ENCODE measurements at regions not wholly inside any gene's neighbourhood (a gene's known extent, or its start where the extent isn't known, plus 50 kb on each side); places are given as distances from the start of the nearest gene placed in this dataset.
"Not testable (repeated sequence)": the region's sequence is repeated elsewhere in the genome, so short reads cannot be mapped to it uniquely, and the experiment has no call there.

DNA sequence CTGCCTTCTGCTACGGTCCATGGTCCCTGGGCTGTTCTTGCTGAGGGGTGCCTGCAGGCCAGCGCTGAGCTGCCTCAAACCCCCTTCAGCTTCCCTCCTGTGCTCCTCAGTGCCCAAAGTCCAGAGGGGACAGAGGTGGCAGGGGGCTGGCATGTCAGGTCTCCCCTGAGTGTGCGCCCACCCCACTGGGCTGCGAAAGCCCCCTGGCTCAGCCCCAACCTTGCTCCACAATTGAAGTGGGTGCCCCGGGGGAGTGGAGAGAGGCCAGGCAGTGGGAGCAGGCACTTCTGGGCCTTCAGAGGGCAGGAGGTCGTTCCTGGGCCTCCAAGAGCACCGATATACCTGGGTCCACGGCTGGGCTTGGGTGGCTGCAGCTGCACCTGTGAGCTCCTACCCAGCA, 548.7 kb upstream of the FAM98A start:
- CTCF ChIA-PET: no interaction called here
- no peak for ATAC-seq
- intact Hi-C loops (cut with micrococcal nuclease): no loop called here

DNA sequence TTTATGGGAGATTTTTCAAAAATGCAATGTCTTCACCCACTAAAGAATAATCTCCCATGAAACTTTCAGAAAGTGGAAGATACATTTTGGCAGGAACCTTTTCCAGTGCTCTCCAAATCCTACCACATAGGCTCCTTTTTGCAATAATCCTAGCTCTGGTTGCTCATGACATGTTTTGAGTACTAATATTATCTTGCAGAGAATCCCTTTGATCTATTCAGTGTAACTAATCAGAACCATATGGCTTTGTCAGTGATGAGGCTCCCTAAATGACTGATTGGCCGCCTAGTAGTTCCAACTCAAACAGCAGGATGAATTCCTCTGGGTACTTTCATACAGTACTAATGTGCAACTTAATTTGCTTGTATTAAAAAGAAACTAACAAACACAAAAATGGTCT, 544.0 kb upstream of the FAM98A start:
- no peak overlapping the region for H3K4me2 ChIP-seq (ENCODE audit: low read length)
- H3F3A ChIP-seq (ENCODE audit: low read length, unreplicated experiment): no peaks in the 10 kb centered on the region
- no peaks in the 10 kb centered on the region for H3K9me3 ChIP-seq (ENCODE audit: low read length)
- POLR2A ChIA-PET (ENCODE audit: unreplicated experiment): no interaction called here
- H3K79me2 ChIP-seq (ENCODE audit: low read length): no peaks in the 10 kb centered on the region
- ATAC-seq (no peak), DNase-seq (no peak)
- H3K9me2 ChIP-seq (replicated peaks; ENCODE audit: low read length): no peaks in the 10 kb centered on the region
- no peaks in the 10 kb centered on the region for H4K20me1 ChIP-seq (ENCODE audit: low read length)
- H3K36me3 ChIP-seq (ENCODE audit: low read depth, low read length): no peaks in the 10 kb centered on the region
- TF ChIP-seq EZH2 (IDR thresholded peaks at IDR 0.05; ENCODE audit: low read length, unreplicated experiment) (no peak), EZH2phosphoT487 (IDR thresholded peaks at IDR 0.05; ENCODE audit: borderline replicate concordance, low read length) (no peak)
- TF ChIP-seq, protein P1, sequence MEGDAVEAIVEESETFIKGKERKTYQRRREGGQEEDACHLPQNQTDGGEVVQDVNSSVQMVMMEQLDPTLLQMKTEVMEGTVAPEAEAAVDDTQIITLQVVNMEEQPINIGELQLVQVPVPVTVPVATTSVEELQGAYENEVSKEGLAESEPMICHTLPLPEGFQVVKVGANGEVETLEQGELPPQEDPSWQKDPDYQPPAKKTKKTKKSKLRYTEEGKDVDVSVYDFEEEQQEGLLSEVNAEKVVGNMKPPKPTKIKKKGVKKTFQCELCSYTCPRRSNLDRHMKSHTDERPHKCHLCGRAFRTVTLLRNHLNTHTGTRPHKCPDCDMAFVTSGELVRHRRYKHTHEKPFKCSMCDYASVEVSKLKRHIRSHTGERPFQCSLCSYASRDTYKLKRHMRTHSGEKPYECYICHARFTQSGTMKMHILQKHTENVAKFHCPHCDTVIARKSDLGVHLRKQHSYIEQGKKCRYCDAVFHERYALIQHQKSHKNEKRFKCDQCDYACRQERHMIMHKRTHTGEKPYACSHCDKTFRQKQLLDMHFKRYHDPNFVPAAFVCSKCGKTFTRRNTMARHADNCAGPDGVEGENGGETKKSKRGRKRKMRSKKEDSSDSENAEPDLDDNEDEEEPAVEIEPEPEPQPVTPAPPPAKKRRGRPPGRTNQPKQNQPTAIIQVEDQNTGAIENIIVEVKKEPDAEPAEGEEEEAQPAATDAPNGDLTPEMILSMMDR (conservative IDR thresholded peaks at IDR 0.05; ENCODE audit: low read depth, low read length): no peak
- H3K27ac ChIP-seq (ENCODE audit: low read length): no peak overlapping the region
- BruUV-seq (replicated peaks): no TSS peak
- CTCF ChIA-PET: no interaction called here
- intact Hi-C loops (cut with micrococcal nuclease): no loop called here
- no peak overlapping the region for H3K4me3 ChIP-seq (ENCODE audit: low read length)
- H3K4me1 ChIP-seq (ENCODE audit: insufficient read depth, low read length): no peaks in the 10 kb centered on the region
- H3K9ac ChIP-seq (ENCODE audit: low read length): no peak overlapping the region
- H2AFZ ChIP-seq (ENCODE audit: low read length): no peak overlapping the region
- no peaks in the 10 kb centered on the region for H3K27me3 ChIP-seq (ENCODE audit: low read length)

More for the DNA sequence above, 548.7 kb upstream of the FAM98A start:
- BruUV-seq (replicated peaks): no TSS peak
- no peaks in the 10 kb centered on the region for H3F3A ChIP-seq (ENCODE audit: low read length, unreplicated experiment)
- no peaks in the 10 kb centered on the region for H3K9me2 ChIP-seq (replicated peaks; ENCODE audit: low read length)
- no peaks in the 10 kb centered on the region for H4K20me1 ChIP-seq (ENCODE audit: low read length)
- H3K36me3 ChIP-seq (ENCODE audit: low read depth, low read length): no peaks in the 10 kb centered on the region
- no peak overlapping the region for H3K4me2 ChIP-seq (ENCODE audit: low read length)
- H3K27me3 ChIP-seq (ENCODE audit: low read length): no peaks in the 10 kb centered on the region
- H3K4me1 ChIP-seq (ENCODE audit: insufficient read depth, low read length): no peaks in the 10 kb centered on the region
- H3K27ac ChIP-seq (ENCODE audit: low read length): no peak overlapping the region
- H3K4me3 ChIP-seq (ENCODE audit: low read length): no peak overlapping the region
- H3K79me2 ChIP-seq (ENCODE audit: low read length): no peaks in the 10 kb centered on the region
- H3K9me3 ChIP-seq (ENCODE audit: low read length): no peaks in the 10 kb centered on the region
- POLR2A ChIA-PET (ENCODE audit: unreplicated experiment): no interaction called here
- H2AFZ ChIP-seq (ENCODE audit: low read length): no peak overlapping the region
- no peak for TF ChIP-seq EZH2 (IDR thresholded peaks at IDR 0.05; ENCODE audit: low read length, unreplicated experiment)
- TF ChIP-seq EZH2phosphoT487 (IDR thresholded peaks at IDR 0.05; ENCODE audit: borderline replicate concordance, low read length): no peak
- TF ChIP-seq, protein P1 (conservative IDR thresholded peaks at IDR 0.05; ENCODE audit: low read depth, low read length): no peak
- H3K9ac ChIP-seq (ENCODE audit: low read length): no peak overlapping the region
- DNase-seq: no peak

DNA sequence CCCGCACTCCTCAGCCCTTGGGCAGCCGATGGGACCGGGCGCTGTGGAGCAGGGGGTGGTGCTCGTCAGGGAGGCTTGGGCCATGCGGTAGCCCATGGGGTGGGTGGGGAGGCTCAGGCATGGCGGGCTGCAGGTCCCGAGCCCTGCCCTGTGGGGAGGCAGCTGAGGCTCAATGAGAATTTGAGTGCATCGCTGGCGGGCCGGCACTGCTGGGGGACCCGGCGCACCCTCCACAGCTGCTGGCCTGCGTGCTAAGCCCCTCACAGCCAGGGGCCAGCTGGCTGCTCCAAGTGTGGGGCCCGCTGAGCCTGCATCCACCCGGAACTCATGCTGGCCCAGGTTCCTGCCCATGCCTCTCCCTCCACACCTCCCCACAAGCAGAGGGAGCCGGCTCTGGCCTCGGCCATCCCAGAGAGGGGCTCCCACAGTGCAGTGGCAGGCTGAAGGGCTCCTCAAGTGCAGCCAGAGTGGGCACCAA, 543.5 kb upstream of the FAM98A start:
- ATAC-seq; H3K9ac ChIP-seq (ENCODE audit: low read length); DNase-seq; H2AFZ ChIP-seq (ENCODE audit: low read length); H3K9me3 ChIP-seq (ENCODE audit: low read length); H3K9me2 ChIP-seq (replicated peaks; ENCODE audit: low read length); H4K20me1 ChIP-seq (ENCODE audit: low read length); H3K27ac ChIP-seq (ENCODE audit: low read length); H3K36me3 ChIP-seq (ENCODE audit: low read depth, low read length); POLR2A ChIA-PET (ENCODE audit: unreplicated experiment); H3F3A ChIP-seq (ENCODE audit: low read length, unreplicated experiment); H3K4me2 ChIP-seq (ENCODE audit: low read length); BruUV-seq (replicated peaks); CTCF ChIA-PET; H3K27me3 ChIP-seq (ENCODE audit: low read length); H3K4me3 ChIP-seq (ENCODE audit: low read length); H3K4me1 ChIP-seq (ENCODE audit: insufficient read depth, low read length); H3K79me2 ChIP-seq (ENCODE audit: low read length); intact Hi-C loops (cut with micrococcal nuclease): not testable (repeated sequence)

DNA sequence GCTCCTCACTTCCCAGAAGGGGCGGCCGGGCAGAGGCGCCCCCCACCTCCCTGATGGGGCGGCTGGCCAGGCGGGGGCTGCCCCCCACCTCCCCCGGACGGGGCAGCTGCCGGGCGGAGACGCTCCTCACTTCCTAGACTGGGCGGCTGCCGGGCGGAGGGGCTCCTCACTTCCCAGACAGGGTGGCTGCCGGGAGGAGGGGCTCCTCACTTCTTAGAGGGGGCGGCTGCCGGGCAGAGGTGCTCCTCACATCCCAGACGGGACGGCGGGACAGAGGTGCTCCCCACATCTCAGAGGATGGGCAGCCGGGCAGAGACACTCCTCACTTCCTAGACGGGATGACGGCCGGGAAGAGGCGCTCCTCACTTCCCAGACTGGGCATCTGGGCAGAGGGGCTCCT, 534.0 kb upstream of the FAM98A start:
- BruUV-seq (replicated peaks); H3K4me2 ChIP-seq (ENCODE audit: low read length); DNase-seq; H3K27me3 ChIP-seq (ENCODE audit: low read length); H4K20me1 ChIP-seq (ENCODE audit: low read length); H3K79me2 ChIP-seq (ENCODE audit: low read length); POLR2A ChIA-PET (ENCODE audit: unreplicated experiment); H3K9me3 ChIP-seq (ENCODE audit: low read length); H3K9me2 ChIP-seq (replicated peaks; ENCODE audit: low read length); H3F3A ChIP-seq (ENCODE audit: low read length, unreplicated experiment); ATAC-seq; H3K27ac ChIP-seq (ENCODE audit: low read length); CTCF ChIA-PET; H2AFZ ChIP-seq (ENCODE audit: low read length); H3K36me3 ChIP-seq (ENCODE audit: low read depth, low read length); intact Hi-C loops (cut with micrococcal nuclease); H3K4me1 ChIP-seq (ENCODE audit: insufficient read depth, low read length); H3K9ac ChIP-seq (ENCODE audit: low read length); H3K4me3 ChIP-seq (ENCODE audit: low read length): not testable (repeated sequence)
